ENCODE measurements at regions not wholly inside any gene's neighbourhood (a gene's known extent, or its start where the extent isn't known, plus 50 kb on each side); places are given as distances from the start of the nearest gene placed in this dataset.
"Not testable (repeated sequence)": the region's sequence is repeated elsewhere in the genome, so short reads cannot be mapped to it uniquely, and the experiment has no call there.

- no peak for DNase-seq (ENCODE audit: low read depth in 2 of 3, low spot score in 2 of 3)
Observed at GRCh38 chr20:57095426-57095825, 171.0 kb downstream of the BMP7 start.

GRCh38 chr20:57097245-57097915 lies 169.1 kb downstream of the BMP7 start:
- DNase-seq (ENCODE audit: low read depth in 2 of 3, low spot score in 2 of 3) = no peak

- DNase-seq (ENCODE audit: low read depth in 2 of 3, low spot score in 2 of 3) = no peak
Observed at GRCh38 chr20:57102160-57102559, 164.3 kb downstream of the BMP7 start.

GRCh38 chr20:57102566-57102965 lies 163.9 kb downstream of the BMP7 start:
- no peak for DNase-seq (ENCODE audit: low read depth in 2 of 3, low spot score in 2 of 3)

GRCh38 chr20:57103146-57103800 lies 163.2 kb downstream of the BMP7 start:
- no peak for DNase-seq (ENCODE audit: low read depth in 2 of 3, low spot score in 2 of 3)

- DNase-seq (ENCODE audit: low read depth in 2 of 3, low spot score in 2 of 3) = no peak
Observed at GRCh38 chr20:57104113-57104512, 162.3 kb downstream of the BMP7 start.

GRCh38 chr20:57104651-57105204 lies 161.7 kb downstream of the BMP7 start:
- DNase-seq (ENCODE audit: low read depth in 2 of 3, low spot score in 2 of 3) = no peak

GRCh38 chr20:57106030-57106682 lies 160.3 kb downstream of the BMP7 start:
- no peak for DNase-seq (ENCODE audit: low read depth in 2 of 3, low spot score in 2 of 3)

GRCh38 chr20:57106692-57107091 lies 159.7 kb downstream of the BMP7 start:
- DNase-seq (ENCODE audit: low read depth in 2 of 3, low spot score in 2 of 3) = no peak

GRCh38 chr20:57107208-57107607 lies 159.2 kb downstream of the BMP7 start:
- no peak for DNase-seq (ENCODE audit: low read depth in 2 of 3, low spot score in 2 of 3)

- DNase-seq (ENCODE audit: low read depth in 2 of 3, low spot score in 2 of 3) = no peak
Observed at GRCh38 chr20:57108218-57108617, 158.2 kb downstream of the BMP7 start.

- DNase-seq (ENCODE audit: low read depth in 2 of 3, low spot score in 2 of 3) = no peak
Observed at GRCh38 chr20:57108742-57109570, 157.5 kb downstream of the BMP7 start.

GRCh38 chr20:57109571-57109953 lies 156.9 kb downstream of the BMP7 start:
- no peak for DNase-seq (ENCODE audit: low read depth in 2 of 3, low spot score in 2 of 3)

- DNase-seq (ENCODE audit: low read depth in 2 of 3, low spot score in 2 of 3) = not testable (repeated sequence)
Observed at GRCh38 chr20:57110121-57111027, 156.1 kb downstream of the BMP7 start.

GRCh38 chr20:57111028-57111373 lies 155.4 kb downstream of the BMP7 start:
- DNase-seq (ENCODE audit: low read depth in 2 of 3, low spot score in 2 of 3) = no peak

- no peak for DNase-seq (ENCODE audit: low read depth in 2 of 3, low spot score in 2 of 3)
Observed at GRCh38 chr20:57112448-57112847, 154.0 kb downstream of the BMP7 start.

- DNase-seq (ENCODE audit: low read depth in 2 of 3, low spot score in 2 of 3) = no peak
Observed at GRCh38 chr20:57114290-57115005, 152.0 kb downstream of the BMP7 start.

GRCh38 chr20:57117296-57117695 lies 149.1 kb downstream of the BMP7 start:
- no peak for DNase-seq (ENCODE audit: low read depth in 2 of 3, low spot score in 2 of 3)

GRCh38 chr20:57118107-57118769 lies 148.2 kb downstream of the BMP7 start:
- no peak for DNase-seq (ENCODE audit: low read depth in 2 of 3, low spot score in 2 of 3)

All from activated CD8-positive, alpha-beta memory T cell treated with anti-CD3 and anti-CD28 coated beads for 48 hours (primary cell).